ENCODE measurements at regions not wholly inside any gene's neighbourhood (a gene's known extent, or its start where the extent isn't known, plus 50 kb on each side); places are given as distances from the start of the nearest gene placed in this dataset.

DNA sequence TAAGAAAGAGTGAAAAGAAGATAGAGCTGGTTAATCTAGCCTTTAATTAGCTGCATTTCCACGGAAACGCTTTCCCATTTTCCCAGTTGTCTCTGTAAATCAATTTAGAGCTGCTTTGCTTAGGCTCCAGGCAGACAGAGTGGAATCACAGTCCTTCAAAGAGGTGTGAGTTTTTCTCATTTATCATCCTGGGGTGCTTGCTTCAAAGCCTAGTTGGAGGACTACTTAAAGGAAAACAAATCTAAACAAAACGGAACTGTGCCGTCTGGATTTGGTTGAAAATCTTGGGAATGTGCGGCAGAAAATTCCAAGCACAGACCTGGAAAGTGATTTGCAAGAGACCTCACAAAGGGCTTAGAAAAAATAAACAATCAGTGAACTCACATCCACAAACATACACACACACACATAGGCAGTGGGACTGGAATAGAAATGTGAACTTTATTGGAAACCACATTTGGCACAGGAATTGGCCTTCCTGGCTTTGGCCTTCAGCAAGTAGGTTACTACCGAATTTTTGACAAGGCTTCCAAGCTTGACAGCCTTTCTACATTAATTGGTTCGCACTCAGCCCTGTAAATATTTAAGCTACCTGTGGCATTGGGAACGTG is 235.2 kb upstream of the SLC24A2 start:
- H3K27ac ChIP-seq (ENCODE audit: insufficient read depth, low read length, poor library complexity, severe bottlenecking): no peak overlapping the region
- no peak overlapping the region for H3K4me3 ChIP-seq (ENCODE audit: low read depth, low read length)
- Mint-ChIP-seq H3K9me3 (peaks cover 0 to 3% (median 0%) of the 10 kb centered on the region in 7 donors), H3K27me3 (peaks cover 7% of the 10 kb centered on the region), H3K4me3 (no peak overlapping the region), H3K27ac (peak overlapping the region in 1 of 3 donors; percentile 4), H3K4me1 (no peaks in the 10 kb centered on the region), H3K36me3 (no peaks in the 10 kb centered on the region)
- H3K4me1 ChIP-seq (ENCODE audit: control insufficient read depth, insufficient read depth, low read length, poor library complexity, severe bottlenecking): no peaks in the 10 kb centered on the region
- no peaks in the 10 kb centered on the region for H3K36me3 ChIP-seq (ENCODE audit: control insufficient read depth, insufficient read depth, low read length)
- H3K27me3 ChIP-seq (ENCODE audit: control insufficient read depth, insufficient read depth, low read length): no peaks in the 10 kb centered on the region
- H3K9me3 ChIP-seq (ENCODE audit: control insufficient read depth in 2 of 2, low read length in 2 of 2): no peaks in the 10 kb centered on the region
- DNase-seq (no peak), ATAC-seq (ENCODE audit: low read depth in 2 of 2) (no peak)

DNA sequence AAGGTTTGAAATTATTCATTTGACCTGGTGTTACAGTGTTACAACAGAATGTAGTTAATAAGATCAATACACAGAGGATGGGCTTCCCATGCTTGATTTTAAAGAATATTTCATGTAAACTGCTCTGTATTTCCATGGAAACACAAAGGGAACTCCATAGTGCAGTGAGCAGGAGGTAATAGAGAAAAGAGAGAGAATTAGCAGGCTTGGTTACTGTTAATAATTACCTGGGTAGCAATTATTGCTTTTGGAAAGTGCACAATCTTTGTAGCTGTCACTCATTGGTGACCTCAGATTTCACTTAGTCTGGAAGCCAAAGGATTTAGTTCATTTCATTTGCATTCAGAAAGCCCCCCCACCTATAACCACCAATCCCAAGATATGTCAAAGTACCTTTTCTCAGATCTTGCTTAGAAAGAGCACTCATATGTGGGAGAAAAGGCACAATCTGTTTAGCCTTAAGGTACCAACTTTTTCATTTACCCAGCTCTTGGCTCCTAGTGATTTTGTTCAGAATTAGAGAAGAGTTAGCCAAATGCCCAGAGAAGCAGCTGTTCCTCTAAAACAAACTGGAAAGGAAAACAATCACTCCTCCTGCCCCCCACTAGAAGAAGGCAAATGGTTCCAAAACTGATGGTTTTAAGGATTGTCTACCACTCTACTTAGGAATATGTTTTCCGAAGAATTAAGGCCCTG is 234.5 kb upstream of the SLC24A2 start:
- Mint-ChIP-seq H3K27ac (no peak overlapping the region), H3K27me3 (peaks cover 7% of the 10 kb centered on the region), H3K9me3 (peaks cover 0 to 3% (median 0%) of the 10 kb centered on the region in 7 donors), H3K4me3 (no peak overlapping the region), H3K36me3 (no peaks in the 10 kb centered on the region), H3K4me1 (peaks cover 0 to under 1% (median 0%) of the 10 kb centered on the region in 4 donors)
- ATAC-seq (ENCODE audit: low read depth in 2 of 2): no peak
- no peaks in the 10 kb centered on the region for H3K27me3 ChIP-seq (ENCODE audit: control insufficient read depth, insufficient read depth, low read length)
- no peak overlapping the region for H3K27ac ChIP-seq (ENCODE audit: insufficient read depth, low read length, poor library complexity, severe bottlenecking)
- H3K9me3 ChIP-seq (ENCODE audit: control insufficient read depth in 2 of 2, low read length in 2 of 2): no peaks in the 10 kb centered on the region
- H3K36me3 ChIP-seq (ENCODE audit: control insufficient read depth, insufficient read depth, low read length): no peaks in the 10 kb centered on the region
- no peaks in the 10 kb centered on the region for H3K4me1 ChIP-seq (ENCODE audit: control insufficient read depth, insufficient read depth, low read length, poor library complexity, severe bottlenecking)
- no peak overlapping the region for H3K4me3 ChIP-seq (ENCODE audit: low read depth, low read length)
- DNase-seq: no peak

DNA sequence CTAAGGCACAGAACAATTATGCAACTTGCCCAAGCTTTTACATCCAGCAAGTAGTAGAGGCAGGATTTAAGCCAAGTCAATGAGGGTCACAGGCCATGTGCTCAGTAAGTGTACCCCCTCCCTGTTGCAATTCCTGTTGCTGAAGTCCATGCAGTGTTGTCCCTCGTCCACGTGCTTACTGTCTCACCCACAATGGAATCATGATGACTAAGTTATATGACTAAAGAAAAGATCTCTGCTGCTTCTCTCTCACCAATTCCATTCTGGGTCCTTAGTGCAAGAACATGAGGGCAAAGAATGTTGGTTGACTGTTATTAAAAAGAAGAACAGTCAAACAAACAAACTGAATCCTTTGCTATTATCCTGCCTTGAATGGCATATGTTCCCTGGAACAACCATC is 233.6 kb upstream of the SLC24A2 start:
- no peaks in the 10 kb centered on the region for H3K27me3 ChIP-seq (ENCODE audit: control insufficient read depth, insufficient read depth, low read length)
- no peaks in the 10 kb centered on the region for H3K9me3 ChIP-seq (ENCODE audit: control insufficient read depth in 2 of 2, low read length in 2 of 2)
- Mint-ChIP-seq H3K4me3 (no peak overlapping the region), H3K4me1 (peaks cover 0 to 7% (median 0%) of the 10 kb centered on the region in 4 donors), H3K9me3 (peaks cover 0 to 3% (median 0%) of the 10 kb centered on the region in 7 donors), H3K27ac (no peak overlapping the region), H3K27me3 (peaks cover 7% of the 10 kb centered on the region), H3K36me3 (no peaks in the 10 kb centered on the region)
- no peaks in the 10 kb centered on the region for H3K36me3 ChIP-seq (ENCODE audit: control insufficient read depth, insufficient read depth, low read length)
- no peaks in the 10 kb centered on the region for H3K4me1 ChIP-seq (ENCODE audit: control insufficient read depth, insufficient read depth, low read length, poor library complexity, severe bottlenecking)
- H3K4me3 ChIP-seq (ENCODE audit: low read depth, low read length): no peak overlapping the region
- no peak for ATAC-seq (ENCODE audit: low read depth in 2 of 2)
- H3K27ac ChIP-seq (ENCODE audit: insufficient read depth, low read length, poor library complexity, severe bottlenecking): no peak overlapping the region
- no peak for DNase-seq

DNA sequence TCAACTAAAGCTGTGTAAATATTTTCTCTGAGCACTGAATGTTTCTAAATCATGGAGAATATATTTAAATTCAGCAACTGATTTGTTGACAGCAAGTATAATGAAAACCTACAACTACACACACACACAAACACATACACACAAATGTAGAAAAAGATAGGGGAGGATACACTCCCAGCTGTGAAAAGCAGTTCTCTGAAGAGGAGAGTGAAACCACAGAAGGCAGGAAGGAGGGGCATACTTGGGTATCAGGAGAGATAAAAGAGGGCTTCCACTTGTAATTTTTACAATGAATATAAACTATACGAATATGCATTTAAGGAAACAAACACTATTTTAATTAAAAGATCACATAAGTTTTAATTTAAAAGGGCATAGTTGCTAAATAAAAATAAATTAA is 227.8 kb upstream of the SLC24A2 start:
- peak in 1 of 3 donors; percentile 81 for DNase-seq
- Mint-ChIP-seq H3K4me3 (no peak overlapping the region), H3K4me1 (peaks cover 12 to 37% (median 17%) of the 10 kb centered on the region in 4 donors), H3K27me3 (peaks cover 2% of the 10 kb centered on the region), H3K36me3 (no peaks in the 10 kb centered on the region), H3K9me3 (peaks cover 0 to 5% (median 2%) of the 10 kb centered on the region in 7 donors), H3K27ac (peak overlapping the region in 1 of 3 donors; percentile 37)
- no peak overlapping the region for H3K4me3 ChIP-seq (ENCODE audit: low read depth, low read length)
- H3K9me3 ChIP-seq (ENCODE audit: control insufficient read depth in 2 of 2, low read length in 2 of 2): no peaks in the 10 kb centered on the region
- no peak overlapping the region for H3K27ac ChIP-seq (ENCODE audit: insufficient read depth, low read length, poor library complexity, severe bottlenecking)
- no peaks in the 10 kb centered on the region for H3K36me3 ChIP-seq (ENCODE audit: control insufficient read depth, insufficient read depth, low read length)
- ATAC-seq (ENCODE audit: low read depth in 2 of 2): no peak
- H3K27me3 ChIP-seq (ENCODE audit: control insufficient read depth, insufficient read depth, low read length): no peaks in the 10 kb centered on the region
- peaks cover 6% of the 10 kb centered on the region for H3K4me1 ChIP-seq (ENCODE audit: control insufficient read depth, insufficient read depth, low read length, poor library complexity, severe bottlenecking)

DNA sequence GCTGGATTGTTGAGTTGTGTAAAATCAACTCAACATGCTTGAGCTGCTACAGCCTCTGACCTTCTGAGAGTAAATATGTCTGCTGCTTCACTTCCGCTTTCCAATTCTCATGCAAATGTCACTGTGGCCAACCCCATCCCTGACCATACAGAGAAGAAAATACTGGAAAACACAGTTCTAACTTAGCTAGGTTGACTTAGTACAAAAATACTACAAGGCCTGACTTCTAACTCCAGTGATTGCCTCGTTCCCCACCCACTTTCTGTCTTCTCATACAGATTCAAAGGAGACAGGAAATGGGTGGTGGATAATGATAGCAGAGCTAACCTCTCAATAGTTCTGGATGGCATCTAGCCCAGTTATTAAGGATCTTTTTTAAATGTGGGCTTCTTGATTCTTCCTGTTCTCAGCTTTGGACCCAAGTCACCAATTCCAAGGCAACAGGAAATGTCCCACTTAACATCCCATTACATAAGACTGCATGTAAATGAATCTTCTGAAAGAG is 226.6 kb upstream of the SLC24A2 start:
- H3K4me1 Mint-ChIP-seq: peaks cover 12 to 37% (median 17%) of the 10 kb centered on the region in 4 donors
- no peaks in the 10 kb centered on the region for H3K27me3 Mint-ChIP-seq
- H3K27ac ChIP-seq (ENCODE audit: insufficient read depth, low read length, poor library complexity, severe bottlenecking): no peak overlapping the region
- DNase-seq: peak in 2 of 3 donors; percentile 12 to 86
- peak; percentile 65 to 67 for ATAC-seq (ENCODE audit: low read depth in 2 of 2)
- H3K27me3 ChIP-seq (ENCODE audit: control insufficient read depth, insufficient read depth, low read length): no peaks in the 10 kb centered on the region
- H3K4me1 ChIP-seq (ENCODE audit: control insufficient read depth, insufficient read depth, low read length, poor library complexity, severe bottlenecking): peaks cover 6% of the 10 kb centered on the region
- no peaks in the 10 kb centered on the region for H3K9me3 ChIP-seq (ENCODE audit: control insufficient read depth in 2 of 2, low read length in 2 of 2)
- H3K4me3 ChIP-seq (ENCODE audit: low read depth, low read length): peak overlapping the region; percentile 17
- peak overlapping the region in 1 of 4 donors; percentile 24 for H3K4me3 Mint-ChIP-seq
- H3K36me3 Mint-ChIP-seq: no peaks in the 10 kb centered on the region
- H3K9me3 Mint-ChIP-seq: peaks cover 0 to 8% (median 5%) of the 10 kb centered on the region in 7 donors
- peak overlapping the region; percentile 80 to 93 (median 84) for H3K27ac Mint-ChIP-seq
- no peaks in the 10 kb centered on the region for H3K36me3 ChIP-seq (ENCODE audit: control insufficient read depth, insufficient read depth, low read length)

DNA sequence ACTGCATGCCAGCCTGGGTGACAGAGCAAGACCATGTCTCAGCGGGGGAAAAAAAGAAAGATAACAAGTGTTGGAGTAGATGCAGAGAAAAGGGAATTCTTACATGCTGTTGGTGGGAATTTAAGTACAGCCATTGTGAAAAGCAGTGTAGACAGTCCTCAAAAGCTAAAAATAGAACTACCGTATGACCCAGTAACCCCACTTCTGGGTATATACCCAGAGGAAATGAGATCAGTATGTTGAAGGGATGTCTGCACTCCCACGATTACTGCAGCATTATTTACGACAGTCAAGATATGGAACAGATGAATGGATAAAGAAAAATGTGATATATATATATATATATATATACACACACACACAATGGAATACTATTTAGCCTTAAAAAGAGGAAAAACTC is 225.3 kb upstream of the SLC24A2 start:
- H3K27me3 ChIP-seq (ENCODE audit: control insufficient read depth, insufficient read depth, low read length): no peaks in the 10 kb centered on the region
- peaks cover 6% of the 10 kb centered on the region for H3K4me1 ChIP-seq (ENCODE audit: control insufficient read depth, insufficient read depth, low read length, poor library complexity, severe bottlenecking)
- no peak overlapping the region for H3K27ac ChIP-seq (ENCODE audit: insufficient read depth, low read length, poor library complexity, severe bottlenecking)
- Mint-ChIP-seq H3K9me3 (peaks cover 0 to 8% (median 4%) of the 10 kb centered on the region in 7 donors), H3K36me3 (no peaks in the 10 kb centered on the region), H3K27ac (peak overlapping the region in 1 of 3 donors; percentile 87), H3K4me1 (peaks cover 12 to 37% (median 17%) of the 10 kb centered on the region in 4 donors), H3K4me3 (no peak overlapping the region), H3K27me3 (no peaks in the 10 kb centered on the region)
- DNase-seq (no peak), ATAC-seq (ENCODE audit: low read depth in 2 of 2) (no peak)
- no peaks in the 10 kb centered on the region for H3K36me3 ChIP-seq (ENCODE audit: control insufficient read depth, insufficient read depth, low read length)
- H3K4me3 ChIP-seq (ENCODE audit: low read depth, low read length): no peak overlapping the region
- H3K9me3 ChIP-seq (ENCODE audit: control insufficient read depth in 2 of 2, low read length in 2 of 2): no peaks in the 10 kb centered on the region

DNA sequence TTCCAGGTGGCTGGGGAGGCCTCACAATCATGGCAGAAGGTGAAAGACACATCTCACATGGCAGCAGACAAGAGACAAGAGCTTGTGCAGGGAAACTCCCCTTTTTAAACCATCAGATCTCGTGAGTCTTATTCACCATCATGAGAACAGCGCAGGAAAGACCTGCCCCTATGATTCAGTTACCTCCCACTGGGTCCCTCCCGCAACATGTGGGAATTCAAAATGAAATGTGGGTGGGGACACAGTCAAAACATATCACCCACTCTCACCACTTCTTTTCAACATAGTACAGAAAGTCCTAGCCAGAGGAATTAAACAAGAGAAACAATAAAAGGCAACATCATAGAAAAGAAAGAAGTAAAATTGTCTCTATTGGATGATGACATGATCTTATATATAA is 223.4 kb upstream of the SLC24A2 start:
- H3K27ac Mint-ChIP-seq: no peak overlapping the region
- peaks cover 12 to 30% (median 17%) of the 10 kb centered on the region in 4 donors for H3K4me1 Mint-ChIP-seq
- H3K36me3 Mint-ChIP-seq: no peaks in the 10 kb centered on the region
- Histone ChIP-seq H3K27me3 (ENCODE audit: control insufficient read depth, insufficient read depth, low read length) (no peaks in the 10 kb centered on the region), H3K4me1 (ENCODE audit: control insufficient read depth, insufficient read depth, low read length, poor library complexity, severe bottlenecking) (peaks cover 6% of the 10 kb centered on the region), H3K9me3 (ENCODE audit: control insufficient read depth in 2 of 2, low read length in 2 of 2) (no peaks in the 10 kb centered on the region), H3K27ac (ENCODE audit: insufficient read depth, low read length, poor library complexity, severe bottlenecking) (no peak overlapping the region), H3K36me3 (ENCODE audit: control insufficient read depth, insufficient read depth, low read length) (no peaks in the 10 kb centered on the region), H3K4me3 (ENCODE audit: low read depth, low read length) (no peak overlapping the region)
- peaks cover 0 to 8% (median 4%) of the 10 kb centered on the region in 7 donors for H3K9me3 Mint-ChIP-seq
- ATAC-seq (ENCODE audit: low read depth in 2 of 2): no peak
- no peak for DNase-seq
- H3K4me3 Mint-ChIP-seq: no peak overlapping the region
- H3K27me3 Mint-ChIP-seq: no peaks in the 10 kb centered on the region
